CD14-positive monocyte (primary cell): ENCODE measurements at regions not wholly inside any gene's neighbourhood (a gene's known extent, or its start where the extent isn't known, plus 50 kb on each side); places are given as distances from the start of the nearest gene placed in this dataset.
"Not testable (repeated sequence)": the region's sequence is repeated elsewhere in the genome, so short reads cannot be mapped to it uniquely, and the experiment has no call there.

Source experiments
- DNase-seq, 3 donors: peaks; one replicate each; pipeline ENCODE4 v3.0.0-alpha.2; 2011 to 2022
- H2AFZ ChIP-seq: 2 replicates; pipeline ENCODE4 v1.6.0; 2012; ENCODE audit warnings: mild to moderate bottlenecking, low read depth, low read length, inconsistent platforms; ENCODE audit not compliant: insufficient read depth, poor library complexity, severe bottlenecking
- H3K27ac ChIP-seq, 2 donors: 1 replicate in 1 of 2; 2 replicates in 1 of 2; pipeline ENCODE4 v1.5.1; 2012 to 2013; ENCODE audit warnings: low read length in 2 of 2, control low read depth in 1 of 2, inconsistent platforms in 1 of 2, low read depth in 1 of 2, mild to moderate bottlenecking in 1 of 2
- H3K27me3 ChIP-seq, 2 donors: one replicate each; pipeline versions ENCODE4 v1.6.0 to v1.6.1; 2011 to 2013; ENCODE audit warnings: low read length in 2 of 2; ENCODE audit not compliant: control insufficient read depth in 2 of 2, insufficient read depth in 2 of 2
- H3K36me3 ChIP-seq, 2 donors: replicated peaks in 1 of 2; 1 replicate in 1 of 2; 2 replicates in 1 of 2; pipeline versions ENCODE4 v1.5.1 to v1.6.1; 2012 to 2013; ENCODE audit warnings: low read length in 2 of 2, control low read depth in 1 of 2, inconsistent platforms in 1 of 2, mild to moderate bottlenecking in 1 of 2; ENCODE audit not compliant: insufficient read depth in 2 of 2, control insufficient read depth in 1 of 2
- H3K4me1 ChIP-seq, 2 donors: 1 replicate in 1 of 2; 2 replicates in 1 of 2; pipeline versions ENCODE4 v1.5.1 to v1.6.1; 2012 to 2013; ENCODE audit warnings: low read length in 2 of 2, control low read depth in 1 of 2, inconsistent platforms in 1 of 2, mild to moderate bottlenecking in 1 of 2, moderate library complexity in 1 of 2; ENCODE audit not compliant: insufficient read depth in 2 of 2, control insufficient read depth in 1 of 2
- H3K4me2 ChIP-seq: replicated peaks from 2 replicates; pipeline ENCODE3; 2012; ENCODE audit warnings: low read length, moderate library complexity, mild to moderate bottlenecking; ENCODE audit not compliant: poor library complexity, severe bottlenecking; ENCODE audit errors: extremely low read depth
- H3K4me3 ChIP-seq, 3 experiments: fragments of 200-600 bp in 1 of 3; sonication (generic) in 1 of 3; replicated peaks in 1 of 3; 1 replicate in 2 of 3; 2 replicates in 1 of 3; pipeline ENCODE4 v1.5.1; 2011 to 2013; ENCODE audit warnings: low read length in 3 of 3, mild to moderate bottlenecking in 3 of 3, control low read depth in 2 of 3, low read depth in 2 of 3, inconsistent platforms in 1 of 3, moderate library complexity in 1 of 3
- H3K79me2 ChIP-seq: 2 replicates; pipeline ENCODE4 v1.6.0; 2012; ENCODE audit warnings: mild to moderate bottlenecking, control low read depth, inconsistent platforms, low read length, moderate library complexity; ENCODE audit not compliant: insufficient read depth
- H3K9ac ChIP-seq: 2 replicates; pipeline ENCODE4 v1.6.0; 2017; ENCODE audit warnings: low read length, mild to moderate bottlenecking; ENCODE audit not compliant: insufficient read depth, poor library complexity, severe bottlenecking
- H3K9me3 ChIP-seq, 2 donors: replicated peaks in 1 of 2; 1 replicate in 1 of 2; 2 replicates in 1 of 2; pipeline versions ENCODE4 v1.5.1 to v1.6.1; 2012 to 2013; ENCODE audit warnings: low read length in 2 of 2, control low read depth in 1 of 2; ENCODE audit not compliant: control insufficient read depth in 1 of 2, insufficient read depth in 1 of 2
- H4K20me1 ChIP-seq: 2 replicates; pipeline ENCODE4 v1.6.0; 2012; ENCODE audit warnings: mild to moderate bottlenecking, low read length, control low read depth, moderate library complexity; ENCODE audit not compliant: insufficient read depth
- H3K27ac Mint-ChIP-seq, 7 donors: one replicate each; pipeline ENCODE4 v1.8.0; 2020; ENCODE audit warnings: mild to moderate bottlenecking in 7 of 7, mixed read lengths in 7 of 7, moderate library complexity in 6 of 7, inconsistent platforms in 2 of 7
- H3K27me3 Mint-ChIP-seq, 3 donors: one replicate each; pipeline ENCODE4 v1.8.0; 2021 to 2022; ENCODE audit warnings: low read depth in 3 of 3, mild to moderate bottlenecking in 3 of 3, mixed read lengths in 3 of 3, moderate library complexity in 3 of 3, inconsistent platforms in 1 of 3
- H3K36me3 Mint-ChIP-seq, 2 donors: one replicate each; pipeline ENCODE4 v1.8.0; 2020; ENCODE audit warnings: mixed read lengths in 2 of 2, inconsistent platforms in 1 of 2, mild to moderate bottlenecking in 1 of 2
- H3K4me1 Mint-ChIP-seq: one replicate; pipeline ENCODE4 v1.8.0; 2020; ENCODE audit warnings: mild to moderate bottlenecking, mixed read lengths
- H3K4me3 Mint-ChIP-seq, 2 donors: one replicate each; pipeline ENCODE4 v1.8.0; 2020; ENCODE audit warnings: mild to moderate bottlenecking in 2 of 2, mixed read lengths in 2 of 2, moderate library complexity in 1 of 2
- H3K9me3 Mint-ChIP-seq, 7 donors: one replicate each; pipeline ENCODE4 v1.8.0; 2020 to 2022; ENCODE audit warnings: mixed read lengths in 7 of 7, mild to moderate bottlenecking in 6 of 7, moderate library complexity in 6 of 7, inconsistent platforms in 2 of 7
- CTCF ChIP-seq: fragments of 200-600 bp; IDR thresholded peaks from one replicate; pipeline ENCODE4 v1.8.0; 2022; ENCODE audit warnings: antibody characterized with exemption, mild to moderate bottlenecking
- WGBS: methylation state at CpG from one replicate; pipeline ENCODE4 v1.1.5; 2013; ENCODE audit warnings: missing lambda C conversion rate; ENCODE audit not compliant: insufficient coverage; 5-methylcytosine and 5-hydroxymethylcytosine counted together
- intact Hi-C, 2 donors: fragments of 100-400 bp; cut with micrococcal nuclease; formaldehyde crosslinking; loops; one replicate each; pipeline versions ENCODE4 v1.15.0 to v1.15.1; 2023

- Mint-ChIP-seq H3K27me3 (no peaks in the 10 kb centered on the region), H3K4me1 (no peaks in the 10 kb centered on the region), H3K4me3 (no peak overlapping the region), H3K36me3 (no peaks in the 10 kb centered on the region), H3K9me3 (peaks cover 0 to 8% (median 2%) of the 10 kb centered on the region in 7 donors), H3K27ac (no peak overlapping the region)
- no peak for TF ChIP-seq CTCF
- Histone ChIP-seq H3K27me3 (no peaks in the 10 kb centered on the region), H3K79me2 (no peaks in the 10 kb centered on the region), H3K36me3 (no peaks in the 10 kb centered on the region), H3K4me1 (no peaks in the 10 kb centered on the region), H2AFZ (no peak overlapping the region), H3K27ac (no peak overlapping the region), H3K4me3 (no peak overlapping the region), H4K20me1 (no peaks in the 10 kb centered on the region), H3K9ac (no peak overlapping the region), H3K4me2 (no peak overlapping the region), H3K9me3 (no peaks in the 10 kb centered on the region)
- intact Hi-C loops: no loop called here
- DNase-seq: no peak
- no CpG with 5 or more reads among the region's 1 CpG for WGBS
These were observed 204.4 kb upstream of the TRPC4 start for GRCh38 chr13:38073931-38074330.

GRCh38 chr13:38072696-38073095 is 203.1 kb upstream of the TRPC4 start:
- no peaks in the 10 kb centered on the region for H3K4me1 ChIP-seq
- no peak for DNase-seq
- H3K27me3 ChIP-seq: no peaks in the 10 kb centered on the region
- no peak overlapping the region for H2AFZ ChIP-seq
- H4K20me1 ChIP-seq: no peaks in the 10 kb centered on the region
- Mint-ChIP-seq H3K9me3 (peaks cover 0 to 12% (median 4%) of the 10 kb centered on the region in 7 donors), H3K27ac (no peak overlapping the region), H3K4me3 (no peak overlapping the region), H3K36me3 (no peaks in the 10 kb centered on the region), H3K27me3 (no peaks in the 10 kb centered on the region), H3K4me1 (no peaks in the 10 kb centered on the region)
- no peak overlapping the region for H3K27ac ChIP-seq
- no peak overlapping the region for H3K9ac ChIP-seq
- no peaks in the 10 kb centered on the region for H3K9me3 ChIP-seq
- H3K36me3 ChIP-seq: no peaks in the 10 kb centered on the region
- H3K4me2 ChIP-seq: no peak overlapping the region
- no peak for TF ChIP-seq CTCF
- H3K4me3 ChIP-seq: no peak overlapping the region
- intact Hi-C loops: no loop called here
- H3K79me2 ChIP-seq: no peaks in the 10 kb centered on the region

- H3K27ac Mint-ChIP-seq, H3K4me2 ChIP-seq, H3K9me3 ChIP-seq, intact Hi-C loops, H3K4me1 Mint-ChIP-seq, H3K4me3 Mint-ChIP-seq, H3K36me3 ChIP-seq, H3K9ac ChIP-seq, H3K36me3 Mint-ChIP-seq, H3K79me2 ChIP-seq, H3K4me1 ChIP-seq, DNase-seq, H3K27me3 Mint-ChIP-seq, H3K4me3 ChIP-seq, H3K27ac ChIP-seq, H3K27me3 ChIP-seq, H4K20me1 ChIP-seq, H2AFZ ChIP-seq: not testable (repeated sequence)
- H3K9me3 Mint-ChIP-seq: peaks cover 0 to 14% (median 7%) of the 10 kb centered on the region in 7 donors
- WGBS: no CpG with 5 or more reads among the region's 5 CpGs
These were observed 201.8 kb upstream of the TRPC4 start for GRCh38 chr13:38071340-38071739.
